GDM1 (cell line): ENCODE measurements at regions not wholly inside any gene's neighbourhood (a gene's known extent, or its start where the extent isn't known, plus 50 kb on each side); places are given as distances from the start of the nearest gene placed in this dataset.

ENCODE experiments used
- DNase-seq: peaks from one replicate; lab custom pipeline; 2025; lab: John Stamatoyannopoulos, UW

DNA sequence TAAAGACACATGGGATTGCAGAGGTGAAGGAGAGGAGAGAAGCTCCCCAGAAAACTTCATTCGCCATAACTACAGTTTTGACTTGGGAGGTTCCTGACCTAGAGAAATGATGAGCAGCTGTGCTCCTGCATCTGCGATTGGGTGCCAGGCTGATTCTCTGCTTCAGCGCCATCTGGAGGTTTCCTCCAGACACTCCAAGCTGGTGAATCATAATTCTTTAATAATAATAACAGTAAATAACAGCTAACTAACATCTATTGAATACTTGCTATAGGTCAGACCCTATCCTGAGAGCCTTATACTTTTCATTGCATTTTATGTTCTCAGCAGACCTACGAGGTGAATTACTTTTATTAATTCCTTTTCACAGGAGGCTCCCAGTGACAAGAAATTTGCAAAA lies 575.8 kb downstream of the TOX3 start:
- no peak for DNase-seq

GRCh38 chr16:51968749-51969148 lies 578.2 kb downstream of the TOX3 start:
- no peak for DNase-seq

- DNase-seq, result no peak
Measured at GRCh38 chr16:51967646-51968045, 579.3 kb downstream of the TOX3 start.

GRCh38 chr16:51960931-51961330 lies 586.0 kb downstream of the TOX3 start:
- DNase-seq, result no peak

- DNase-seq, result no peak
Measured at GRCh38 chr16:51953286-51953985, 593.5 kb downstream of the TOX3 start.

- DNase-seq, result no peak
Measured at GRCh38 chr16:51952500-51952899, 594.4 kb downstream of the TOX3 start.

GRCh38 chr16:51951668-51952298 lies 595.2 kb downstream of the TOX3 start:
- DNase-seq, result no peak

DNA sequence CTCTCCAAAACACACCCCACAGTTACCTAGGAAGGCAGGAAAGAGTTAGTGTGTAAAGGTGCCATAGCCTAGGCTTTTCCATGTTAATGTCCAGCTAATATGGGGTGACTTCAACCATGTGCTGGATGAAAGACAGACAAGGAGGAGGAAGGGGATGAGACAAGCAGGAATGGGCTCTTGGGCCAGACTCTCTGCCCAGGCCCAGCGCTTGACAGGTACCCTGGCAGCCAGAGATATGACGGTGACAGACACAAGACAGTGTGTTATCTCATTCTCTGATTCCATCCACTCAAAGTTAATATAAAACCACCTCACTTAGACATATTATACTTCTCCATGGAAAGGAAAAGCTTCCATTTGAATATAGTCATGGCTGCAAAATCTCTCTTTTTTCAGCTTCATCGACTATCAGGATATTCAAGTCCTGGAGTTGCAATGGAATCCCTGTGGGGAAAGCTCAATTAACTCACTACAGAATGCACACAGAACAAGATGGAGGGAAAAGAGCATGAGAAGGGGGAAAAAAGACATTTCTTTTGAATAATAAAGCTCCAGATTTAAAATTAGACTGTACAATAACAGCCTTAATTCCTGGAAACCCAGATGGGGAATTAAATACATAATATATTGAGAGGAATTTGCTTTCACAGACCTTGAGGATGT lies 596.7 kb downstream of the TOX3 start:
- no peak for DNase-seq

DNA sequence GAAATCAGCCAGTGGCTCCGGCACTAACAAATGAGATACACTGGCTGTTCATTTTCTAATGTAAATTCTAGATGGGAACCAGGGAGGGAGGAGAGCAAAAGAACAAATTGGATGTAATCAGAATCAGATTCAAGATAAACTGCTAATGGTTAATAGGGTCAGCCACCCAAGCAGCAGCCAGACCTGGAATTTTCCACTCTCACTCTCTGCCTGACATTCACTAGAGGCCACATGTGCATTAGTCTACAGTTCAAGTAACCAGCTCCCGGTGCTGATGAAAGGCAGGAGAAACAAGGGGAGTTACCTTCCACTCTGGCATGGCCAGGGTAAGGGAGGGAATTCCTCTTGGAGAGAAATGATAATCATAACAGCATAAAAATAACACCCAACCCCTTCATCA lies 597.7 kb downstream of the TOX3 start:
- DNase-seq, result no peak

GRCh38 chr16:51941412-51941811 lies 605.5 kb downstream of the TOX3 start:
- no peak for DNase-seq

DNA sequence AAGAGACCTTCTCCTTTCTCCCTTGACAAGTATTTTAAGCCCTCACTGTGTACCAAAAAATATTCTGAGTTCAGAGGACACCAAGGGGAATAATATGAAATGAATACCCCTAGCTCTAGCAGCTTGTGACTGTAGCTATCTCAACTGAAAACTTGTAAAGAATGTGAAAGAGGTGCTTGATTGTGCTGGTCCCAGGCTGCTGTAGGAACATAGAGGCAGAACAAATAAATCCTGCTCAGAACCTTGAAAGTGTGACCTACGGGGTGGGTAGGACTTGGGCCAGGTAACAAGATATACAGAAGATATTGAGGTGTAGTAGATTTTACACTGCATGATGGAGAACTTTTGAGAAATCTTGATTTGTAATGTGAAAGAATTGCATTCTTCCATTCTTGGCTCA lies 606.8 kb downstream of the TOX3 start:
- DNase-seq, result no peak

DNA sequence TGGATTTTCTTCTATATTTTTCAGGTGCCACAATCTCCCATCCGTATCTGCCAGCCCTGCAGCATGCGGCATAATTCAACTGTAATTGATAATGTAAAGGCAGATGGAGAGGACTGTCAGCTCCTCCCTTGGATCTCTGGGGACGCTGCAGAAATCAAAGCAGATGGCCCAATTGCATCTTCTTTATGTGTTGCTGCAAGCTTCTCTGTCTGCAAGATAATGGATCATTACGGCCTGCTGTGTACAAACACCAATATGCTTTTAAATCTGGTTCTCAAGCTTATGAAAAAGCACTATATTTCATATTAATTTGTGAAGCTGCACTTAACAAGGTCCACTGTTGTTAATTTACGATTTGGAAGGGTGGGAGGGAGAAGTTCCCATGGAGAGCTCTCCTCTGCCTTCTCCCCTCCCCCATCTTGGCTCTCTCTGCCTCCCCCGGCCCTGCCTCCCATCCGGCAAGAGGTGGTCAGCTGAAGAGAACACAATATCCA lies 607.5 kb downstream of the TOX3 start:
- DNase-seq, result no peak

DNA sequence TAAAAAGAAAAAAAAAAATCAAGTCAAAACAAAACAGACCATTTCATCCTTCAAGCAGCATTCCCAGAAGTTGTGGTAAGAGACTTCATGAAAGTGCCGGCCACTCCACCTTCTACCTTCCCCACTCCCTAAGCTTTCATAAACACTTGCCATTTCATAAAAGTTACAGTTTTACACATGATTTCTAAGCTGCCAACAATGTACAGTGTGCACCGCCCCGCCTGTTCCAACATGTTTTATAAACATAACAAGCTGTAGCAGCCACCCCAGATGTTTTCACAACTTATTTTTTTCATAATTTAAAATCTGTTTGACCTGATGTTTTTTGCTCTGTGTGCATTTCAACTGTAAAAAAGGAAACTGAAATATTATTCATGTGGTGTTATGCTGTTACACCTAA lies 608.1 kb downstream of the TOX3 start:
- DNase-seq, result no peak

DNA sequence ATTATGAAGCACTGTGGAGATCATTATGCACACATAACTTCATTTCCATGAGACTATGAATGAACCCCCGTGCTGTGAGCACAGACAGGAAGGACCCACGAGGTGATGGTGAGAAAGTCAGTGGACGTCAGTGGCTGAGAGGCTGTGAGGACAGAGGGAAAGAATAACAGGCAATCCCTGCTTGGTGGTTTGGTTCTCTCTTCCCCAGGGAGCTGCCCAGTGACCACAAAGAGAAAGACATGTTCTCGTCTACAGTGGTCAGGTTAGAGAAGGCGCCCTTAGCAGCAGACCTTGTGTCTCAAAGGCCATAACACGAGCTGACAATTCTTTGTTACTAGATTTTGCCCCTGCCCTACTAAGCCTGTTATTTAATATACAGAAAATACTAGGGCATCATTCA lies 609.2 kb downstream of the TOX3 start:
- DNase-seq, result no peak

DNA sequence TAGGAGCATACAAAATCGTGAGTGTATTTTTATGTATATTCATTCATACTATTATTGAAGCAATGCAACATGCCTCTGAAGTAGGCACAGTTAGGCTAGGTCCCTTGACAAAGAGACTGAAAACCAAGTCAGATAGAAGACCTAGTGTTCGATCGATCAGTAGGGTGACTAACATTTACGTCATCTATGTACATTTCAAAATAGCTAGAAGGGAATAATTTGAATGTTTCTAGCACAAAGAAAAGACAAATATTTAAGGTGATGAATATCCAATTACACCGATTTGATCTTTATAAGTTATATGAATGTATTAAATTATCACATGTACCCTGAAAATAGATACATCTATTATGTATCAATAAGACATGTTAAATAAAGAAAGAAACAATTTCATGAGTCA lies 610.1 kb downstream of the TOX3 start:
- DNase-seq, result no peak

DNA sequence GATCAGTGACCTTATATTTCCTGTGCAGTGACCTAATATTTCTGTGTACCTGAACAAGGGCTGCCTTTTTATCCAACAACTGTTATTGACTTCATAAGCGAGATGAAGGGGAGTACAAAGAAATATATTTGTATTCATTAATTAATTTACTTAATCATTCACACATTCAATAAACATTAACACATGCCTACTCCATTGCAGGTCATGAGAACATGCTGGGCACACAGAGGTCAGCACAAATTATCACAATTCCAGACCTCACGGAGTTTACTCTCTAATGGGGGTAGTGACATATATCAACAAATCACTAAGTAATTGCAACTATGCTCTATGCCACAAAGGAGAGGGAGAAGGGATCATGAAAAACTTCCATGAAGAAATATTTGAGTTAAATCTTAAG lies 614.6 kb downstream of the TOX3 start:
- no peak for DNase-seq

- no peak for DNase-seq
Measured at GRCh38 chr16:51931653-51932052, 615.3 kb downstream of the TOX3 start.

DNA sequence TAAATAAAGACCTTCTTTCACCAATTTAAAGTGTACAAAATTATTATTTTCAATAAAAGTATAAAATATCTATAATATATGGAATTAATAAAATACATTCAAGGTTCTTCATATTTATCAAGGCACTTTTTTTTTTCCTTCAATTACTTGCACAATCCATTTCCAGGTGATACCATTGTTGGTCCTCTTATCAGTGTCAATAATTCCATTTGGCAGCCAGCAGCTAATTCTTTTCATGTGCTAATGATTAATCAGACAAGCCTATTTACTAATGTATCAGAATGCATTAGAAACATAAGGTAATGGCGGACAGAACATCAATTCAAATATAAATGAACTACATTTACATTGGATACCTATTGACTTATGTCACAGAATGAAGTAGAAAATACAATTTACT lies 622.2 kb downstream of the TOX3 start:
- DNase-seq, result no peak

GRCh38 chr16:51922476-51922875 lies 624.5 kb downstream of the TOX3 start:
- no peak for DNase-seq

DNA sequence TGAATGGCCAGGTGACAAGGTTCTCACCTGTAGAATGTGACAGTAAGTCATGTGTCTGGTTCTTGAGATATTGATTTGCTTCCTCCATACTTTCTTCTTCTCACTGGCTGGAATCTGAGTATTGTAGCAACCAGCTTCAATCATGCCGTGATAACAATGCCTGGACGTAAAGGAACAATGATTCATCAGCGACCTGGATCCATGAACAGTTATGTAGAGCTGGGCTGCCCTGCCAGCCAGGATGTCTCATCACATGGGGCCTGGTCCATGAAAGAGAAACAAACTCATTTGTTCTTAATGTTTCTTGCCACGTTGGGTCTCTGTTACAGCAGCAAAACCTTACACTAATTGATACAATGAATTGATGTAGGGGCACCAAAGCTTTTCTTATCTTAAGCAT lies 627.2 kb downstream of the TOX3 start:
- no peak for DNase-seq

DNA sequence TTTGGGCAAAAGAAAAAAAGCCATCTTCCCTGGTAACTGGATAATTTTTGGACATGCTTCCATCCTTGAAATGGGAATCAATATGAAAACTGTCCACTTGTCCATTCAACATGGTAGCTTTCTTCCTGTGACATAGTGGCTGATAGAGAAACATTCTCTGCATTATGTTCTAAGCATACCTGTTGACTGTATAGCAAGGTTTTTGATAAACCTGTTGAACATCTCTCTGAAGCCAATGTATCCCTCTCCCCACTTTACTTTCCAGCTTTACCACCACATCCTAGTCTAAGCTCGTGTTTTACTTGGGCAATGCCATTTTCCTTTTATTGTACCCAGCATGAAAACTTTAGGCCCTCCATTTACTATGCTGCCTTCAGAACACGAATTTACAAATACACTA lies 630.1 kb downstream of the TOX3 start:
- no peak for DNase-seq

- DNase-seq, result no peak
Measured at GRCh38 chr16:51916231-51916630, 630.7 kb downstream of the TOX3 start.

GRCh38 chr16:51907680-51908079 lies 639.3 kb downstream of the TOX3 start:
- DNase-seq, result no peak
